Erythroblast (primary cell): ENCODE measurements at regions not wholly inside any gene's neighbourhood (a gene's known extent, or its start where the extent isn't known, plus 50 kb on each side); places are given as distances from the start of the nearest gene placed in this dataset.

ENCODE experiments used
- GATA1 ChIP-seq: IDR thresholded peaks from 2 replicates; pipeline ENCODE4 v1.6.1; 2011; ENCODE audit warnings: low read depth, mild to moderate bottlenecking, control low read depth, low read length, moderate library complexity
- POLR2A ChIP-seq: IDR thresholded peaks from 2 replicates; pipeline ENCODE4 v1.6.1; 2011; ENCODE audit warnings: mild to moderate bottlenecking, low read length

- TF ChIP-seq POLR2A, result no peak
- no peak for TF ChIP-seq GATA1
Observed at GRCh38 chr3:168183774-168184173, 88.0 kb upstream of the GOLIM4 start.
